T-helper 1 cell treated with Interleukin-12 subunit alpha and Interleukin-12 subunit beta and Interleukin-4 antibody, amounts not matched to agents 30 μg/mL and 1 μg/mL, for 36 hours (primary cell): ENCODE measurements at regions not wholly inside any gene's neighbourhood (a gene's known extent, or its start where the extent isn't known, plus 50 kb on each side); places are given as distances from the start of the nearest gene placed in this dataset.

Experiments used
- H3K27ac Mint-ChIP-seq: one replicate; pipeline ENCODE4 v1.8.0; 2021; ENCODE audit warnings: mild to moderate bottlenecking, mixed read lengths
- H3K27me3 Mint-ChIP-seq: one replicate; pipeline ENCODE4 v1.8.0; 2021; ENCODE audit warnings: low read depth, mixed read lengths
- H3K36me3 Mint-ChIP-seq: one replicate; pipeline ENCODE4 v1.8.0; 2021; ENCODE audit warnings: low read depth, mixed read lengths
- H3K4me1 Mint-ChIP-seq: one replicate; pipeline ENCODE4 v1.8.0; 2021; ENCODE audit warnings: low read depth, mixed read lengths
- H3K4me3 Mint-ChIP-seq: one replicate; pipeline ENCODE4 v1.8.0; 2021; ENCODE audit warnings: mild to moderate bottlenecking, moderate library complexity, mixed read lengths
- H3K9me3 Mint-ChIP-seq: one replicate; pipeline ENCODE4 v1.8.0; 2021; ENCODE audit warnings: mixed read lengths

DNA sequence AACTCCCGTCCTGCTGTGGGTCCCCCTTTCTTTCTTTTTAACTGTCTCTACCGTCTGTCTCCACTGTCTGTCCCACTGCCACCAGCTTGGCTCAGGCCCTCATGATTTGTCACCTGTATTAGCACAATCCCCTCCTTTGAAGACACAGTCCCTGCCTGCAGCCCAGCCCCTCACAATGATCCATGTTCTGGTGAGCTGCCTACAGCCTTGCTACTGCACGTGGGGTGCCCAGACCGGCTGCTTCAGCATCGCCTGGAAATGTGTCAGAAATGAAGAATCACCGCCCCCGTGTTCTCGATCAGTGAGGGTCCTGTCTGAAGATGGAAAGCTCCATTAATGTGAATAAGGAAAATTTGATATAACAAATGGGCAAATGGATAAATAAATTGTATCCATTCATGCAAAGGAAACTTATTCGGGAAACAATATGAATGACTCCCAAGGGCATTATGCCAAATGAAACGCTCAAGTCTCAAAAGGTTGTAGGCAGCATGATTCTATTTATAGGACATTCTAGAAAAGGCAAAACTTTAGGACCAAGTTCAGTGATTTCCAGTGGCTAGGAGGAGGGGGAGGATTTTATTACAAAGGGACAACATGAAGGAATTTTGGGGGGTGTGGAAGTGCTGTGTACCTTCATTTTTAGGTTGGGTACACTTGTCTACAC lies 59.4 kb upstream of the CD83 start:
- H3K4me3 Mint-ChIP-seq = no peak overlapping the region
- no peaks in the 10 kb centered on the region for H3K4me1 Mint-ChIP-seq
- no peaks in the 10 kb centered on the region for H3K36me3 Mint-ChIP-seq
- no peak overlapping the region for H3K27ac Mint-ChIP-seq
- peaks cover 45% of the 10 kb centered on the region for H3K27me3 Mint-ChIP-seq
- peaks cover 3% of the 10 kb centered on the region for H3K9me3 Mint-ChIP-seq

GRCh38 chr6:14058735-14059134 lies 58.8 kb upstream of the CD83 start:
- Mint-ChIP-seq H3K27me3 (peaks cover 50% of the 10 kb centered on the region), H3K27ac (no peak overlapping the region), H3K4me3 (no peak overlapping the region), H3K36me3 (no peaks in the 10 kb centered on the region), H3K4me1 (no peaks in the 10 kb centered on the region), H3K9me3 (peaks cover 3% of the 10 kb centered on the region)

- Mint-ChIP-seq H3K27me3 (peaks cover 50% of the 10 kb centered on the region), H3K4me1 (no peaks in the 10 kb centered on the region), H3K4me3 (no peak overlapping the region), H3K27ac (no peak overlapping the region), H3K36me3 (no peaks in the 10 kb centered on the region), H3K9me3 (peaks cover 3% of the 10 kb centered on the region)
Measured at GRCh38 chr6:14059791-14060436, 57.7 kb upstream of the CD83 start.

- H3K27ac Mint-ChIP-seq = no peak overlapping the region
- no peaks in the 10 kb centered on the region for H3K4me1 Mint-ChIP-seq
- no peaks in the 10 kb centered on the region for H3K36me3 Mint-ChIP-seq
- no peak overlapping the region for H3K4me3 Mint-ChIP-seq
- peaks cover 55% of the 10 kb centered on the region for H3K27me3 Mint-ChIP-seq
- peaks cover 3% of the 10 kb centered on the region for H3K9me3 Mint-ChIP-seq
Measured at GRCh38 chr6:14060971-14061370, 56.6 kb upstream of the CD83 start.

DNA sequence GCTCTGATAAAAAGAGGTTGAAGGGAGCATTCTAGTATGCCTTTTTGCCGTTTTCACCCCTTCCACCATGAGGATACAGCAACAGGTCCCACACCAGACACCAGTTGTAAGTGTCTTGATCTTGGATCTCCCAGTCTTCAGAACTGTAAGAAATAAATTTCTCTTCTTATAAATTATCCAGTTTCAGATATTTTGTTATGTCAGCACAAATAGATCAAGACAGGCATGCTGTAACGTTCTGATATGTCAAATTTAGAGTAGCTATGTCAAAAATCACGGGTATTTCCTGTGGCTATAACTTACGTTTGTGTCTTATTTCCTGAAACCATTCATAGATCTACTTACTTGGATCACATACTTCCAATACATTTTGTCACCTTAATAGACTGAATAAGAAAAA lies 55.9 kb upstream of the CD83 start:
- Mint-ChIP-seq H3K27me3 (peaks cover 56% of the 10 kb centered on the region), H3K27ac (no peak overlapping the region), H3K36me3 (no peaks in the 10 kb centered on the region), H3K9me3 (peaks cover 3% of the 10 kb centered on the region), H3K4me3 (no peak overlapping the region), H3K4me1 (peaks cover under 1% of the 10 kb centered on the region)

- peaks cover 5% of the 10 kb centered on the region for H3K4me1 Mint-ChIP-seq
- H3K27me3 Mint-ChIP-seq = peaks cover 60% of the 10 kb centered on the region
- H3K4me3 Mint-ChIP-seq = no peak overlapping the region
- no peaks in the 10 kb centered on the region for H3K36me3 Mint-ChIP-seq
- no peak overlapping the region for H3K27ac Mint-ChIP-seq
- H3K9me3 Mint-ChIP-seq = peaks cover 3% of the 10 kb centered on the region
Measured at GRCh38 chr6:14062345-14063029, 55.1 kb upstream of the CD83 start.

DNA sequence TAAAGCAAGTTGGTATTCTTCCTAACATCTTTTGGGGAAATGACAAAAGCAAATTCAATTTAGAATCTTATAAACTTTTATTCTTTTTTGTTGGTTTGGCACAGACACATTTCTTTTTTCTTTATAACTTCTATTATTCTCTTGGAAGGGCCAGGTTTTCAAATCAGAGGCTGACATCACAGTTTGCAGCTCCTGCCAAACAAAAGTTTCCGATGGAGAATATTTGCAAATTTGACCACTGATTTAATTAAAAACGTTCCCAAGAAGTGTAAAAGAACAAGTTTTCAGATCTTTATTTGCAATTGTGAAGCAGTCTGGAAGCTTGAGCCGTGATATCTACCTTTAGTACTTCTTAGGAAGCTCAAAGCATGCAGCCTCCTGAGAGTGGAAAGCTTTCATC lies 53.8 kb upstream of the CD83 start:
- no peak overlapping the region for H3K4me3 Mint-ChIP-seq
- no peak overlapping the region for H3K27ac Mint-ChIP-seq
- peaks cover 50% of the 10 kb centered on the region for H3K27me3 Mint-ChIP-seq

GRCh38 chr6:14065350-14065749 lies 52.2 kb upstream of the CD83 start:
- no peak overlapping the region for H3K4me3 Mint-ChIP-seq

More for the DNA sequence above, 53.8 kb upstream of the CD83 start:
- peaks cover 12% of the 10 kb centered on the region for H3K4me1 Mint-ChIP-seq
- H3K9me3 Mint-ChIP-seq = peaks cover 3% of the 10 kb centered on the region
- H3K36me3 Mint-ChIP-seq = no peaks in the 10 kb centered on the region

DNA sequence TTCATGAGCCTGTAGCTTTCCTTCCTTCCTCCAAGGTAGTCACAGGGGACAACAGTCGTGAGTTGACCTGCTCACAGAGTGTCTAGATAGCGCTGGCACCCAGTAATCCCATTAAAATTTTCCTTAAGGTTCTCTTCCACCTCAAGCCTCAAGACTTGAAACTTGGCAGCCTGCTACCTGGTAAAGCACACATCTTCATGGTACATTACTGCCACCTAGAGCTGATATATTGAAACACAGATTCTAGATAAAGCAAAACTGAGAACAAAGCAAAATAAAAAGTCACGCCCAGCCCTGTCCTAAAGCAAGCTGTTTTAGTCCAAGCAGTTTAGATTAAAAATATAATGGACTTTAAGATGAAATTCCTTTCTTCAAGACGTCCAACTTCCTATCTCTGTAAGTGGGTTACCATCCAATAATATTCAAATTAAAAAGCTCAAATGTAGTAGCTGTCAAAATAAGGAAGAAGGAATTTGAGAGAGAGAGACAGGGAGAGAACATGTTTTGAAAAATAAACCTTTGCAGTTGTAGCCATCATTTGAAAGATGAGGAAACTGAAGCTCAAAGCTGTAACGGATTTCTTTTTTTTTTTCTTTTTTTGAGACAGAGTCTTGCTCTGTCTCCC lies 50.7 kb upstream of the CD83 start:
- Mint-ChIP-seq H3K4me3 (no peak overlapping the region), H3K4me1 (peaks cover 17% of the 10 kb centered on the region), H3K27me3 (peaks cover 25% of the 10 kb centered on the region), H3K9me3 (peaks cover 3% of the 10 kb centered on the region), H3K27ac (no peak overlapping the region), H3K36me3 (no peaks in the 10 kb centered on the region)

More at GRCh38 chr6:14065350-14065749, 52.2 kb upstream of the CD83 start:
- H3K9me3 Mint-ChIP-seq = peaks cover 3% of the 10 kb centered on the region
- peaks cover 35% of the 10 kb centered on the region for H3K27me3 Mint-ChIP-seq
- H3K27ac Mint-ChIP-seq = no peak overlapping the region
- no peaks in the 10 kb centered on the region for H3K36me3 Mint-ChIP-seq
- peaks cover 17% of the 10 kb centered on the region for H3K4me1 Mint-ChIP-seq

GRCh38 chr6:14067656-14068055 lies 49.9 kb upstream of the CD83 start:
- Mint-ChIP-seq H3K4me3 (peak overlapping the region; percentile 20), H3K27me3 (peaks cover 18% of the 10 kb centered on the region), H3K9me3 (no peaks in the 10 kb centered on the region), H3K27ac (peak overlapping the region; percentile 31), H3K4me1 (peaks cover 21% of the 10 kb centered on the region), H3K36me3 (no peaks in the 10 kb centered on the region)
